HG03558 (cell line): ENCODE measurements at regions not wholly inside any gene's neighbourhood (a gene's known extent, or its start where the extent isn't known, plus 50 kb on each side); places are given as distances from the start of the nearest gene placed in this dataset.

ENCODE experiments used
- ATAC-seq: cut with Tn5 transposase; IDR thresholded peaks from one replicate; pipeline ENCODE4 v1.9.1; 2021; ENCODE audit warnings: moderate number of reproducible peaks; ENCODE audit not compliant: unreplicated experiment; ENCODE audit errors: extremely low read depth

GRCh38 chr5:53820802-53821171 lies 260.3 kb downstream of the NDUFS4 start:
- ATAC-seq: peak; percentile 81

GRCh38 chr5:53825016-53825415 lies 264.6 kb downstream of the NDUFS4 start:
- ATAC-seq: no peak

- no peak for ATAC-seq
These were observed 265.5 kb downstream of the NDUFS4 start for GRCh38 chr5:53825926-53826325.

DNA sequence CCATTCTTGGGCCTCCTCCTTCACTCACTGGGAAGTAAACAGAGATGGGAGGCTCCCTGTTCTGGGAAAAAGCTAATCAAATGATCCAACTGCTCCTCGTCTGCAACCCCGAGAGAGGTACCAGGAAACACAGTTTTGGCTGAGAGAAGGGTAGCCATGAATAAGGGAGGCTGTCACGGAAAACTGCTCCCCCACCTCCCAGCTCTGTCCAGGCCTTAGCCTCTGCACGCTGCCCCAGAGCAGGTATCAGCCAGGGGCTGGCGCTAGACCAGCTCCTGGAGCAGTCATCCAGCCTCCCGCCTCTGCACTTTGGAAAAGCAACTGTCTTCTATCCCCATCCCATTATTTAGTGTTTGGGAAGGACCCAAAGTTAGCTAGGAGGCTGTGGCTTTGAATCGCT lies 266.1 kb downstream of the NDUFS4 start:
- ATAC-seq: no peak

- no peak for ATAC-seq
These were observed 266.8 kb downstream of the NDUFS4 start for GRCh38 chr5:53827211-53827651.

DNA sequence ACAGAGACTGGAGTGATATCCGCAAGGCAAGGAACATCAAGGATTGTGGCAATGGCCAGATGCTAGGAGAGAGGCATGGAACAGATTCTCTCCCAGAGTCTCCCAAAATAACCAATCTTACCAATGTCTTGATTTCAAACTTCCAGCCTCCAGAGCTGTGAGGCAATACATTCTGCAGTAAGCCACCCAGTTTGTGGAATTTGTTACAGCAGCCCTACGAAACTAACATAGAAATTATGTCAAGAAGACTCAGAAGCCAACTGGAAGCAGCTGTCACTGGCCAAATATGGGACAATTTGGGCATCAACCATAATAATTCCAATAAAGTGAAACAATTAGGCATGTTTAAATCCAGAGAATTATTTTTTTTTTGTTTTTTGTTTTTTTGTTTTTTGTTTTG lies 271.1 kb downstream of the NDUFS4 start:
- ATAC-seq: no peak
